Muscle layer of duodenum (tissue), 2 donors: ENCODE measurements at regions not wholly inside any gene's neighbourhood (a gene's known extent, or its start where the extent isn't known, plus 50 kb on each side); places are given as distances from the start of the nearest gene placed in this dataset.
"Not testable (repeated sequence)": the region's sequence is repeated elsewhere in the genome, so short reads cannot be mapped to it uniquely, and the experiment has no call there.

Experiments used
- H3K27ac ChIP-seq: one replicate; pipeline ENCODE4 v1.7.0; 2013; ENCODE audit warnings: mild to moderate bottlenecking, low read length
- H3K27me3 ChIP-seq: one replicate; pipeline ENCODE4 v1.7.0; 2013; ENCODE audit warnings: low read depth, mild to moderate bottlenecking, control low read depth, low read length
- H3K36me3 ChIP-seq, 2 donors: one replicate each; pipeline ENCODE4 v1.7.0; 2013; ENCODE audit warnings: low read length in 2 of 2, control low read depth in 1 of 2, mild to moderate bottlenecking in 1 of 2; ENCODE audit not compliant: insufficient read depth in 2 of 2, control insufficient read depth in 1 of 2
- H3K4me1 ChIP-seq, 2 donors: one replicate each; pipeline ENCODE4 v1.7.0; 2013; ENCODE audit warnings: low read length in 2 of 2, mild to moderate bottlenecking in 2 of 2, control low read depth in 1 of 2, moderate library complexity in 1 of 2; ENCODE audit not compliant: insufficient read depth in 2 of 2, control insufficient read depth in 1 of 2
- H3K4me3 ChIP-seq, 2 donors: one replicate each; pipeline ENCODE4 v1.7.0; 2013; ENCODE audit warnings: low read length in 2 of 2, low read depth in 1 of 2, mild to moderate bottlenecking in 1 of 2
- H3K9me3 ChIP-seq, 2 donors: one replicate each; pipeline ENCODE4 v1.7.0; 2013; ENCODE audit warnings: low read length in 2 of 2, control low read depth in 1 of 2, mild to moderate bottlenecking in 1 of 2; ENCODE audit not compliant: control insufficient read depth in 1 of 2
- donor health status: healthy.

DNA sequence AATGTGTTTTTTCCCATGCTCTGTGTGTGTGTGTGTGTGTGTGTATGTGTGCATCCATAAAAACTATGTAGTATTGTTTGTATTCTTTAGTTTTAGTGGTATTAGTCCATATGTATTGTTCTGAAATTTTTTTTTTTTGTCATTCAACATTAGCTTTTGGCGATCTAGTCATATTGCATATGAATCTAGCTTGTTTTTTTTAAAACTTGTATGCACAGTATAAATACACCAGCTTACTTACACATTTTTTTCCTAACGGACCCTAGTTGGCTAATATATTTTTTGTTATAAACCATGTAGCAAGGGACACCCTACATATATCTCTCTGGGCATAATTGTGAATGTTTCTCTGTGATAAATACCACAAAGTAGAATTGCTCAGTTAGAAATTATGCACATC, 359.7 kb downstream of the SRGAP2C start:
- H3K27me3 ChIP-seq: no peaks in the 10 kb centered on the region
- H3K9me3 ChIP-seq: no peaks in the 10 kb centered on the region
- no peaks in the 10 kb centered on the region for H3K4me1 ChIP-seq
- no peak overlapping the region for H3K4me3 ChIP-seq
- H3K36me3 ChIP-seq: no peaks in the 10 kb centered on the region
- H3K27ac ChIP-seq: no peak overlapping the region

DNA sequence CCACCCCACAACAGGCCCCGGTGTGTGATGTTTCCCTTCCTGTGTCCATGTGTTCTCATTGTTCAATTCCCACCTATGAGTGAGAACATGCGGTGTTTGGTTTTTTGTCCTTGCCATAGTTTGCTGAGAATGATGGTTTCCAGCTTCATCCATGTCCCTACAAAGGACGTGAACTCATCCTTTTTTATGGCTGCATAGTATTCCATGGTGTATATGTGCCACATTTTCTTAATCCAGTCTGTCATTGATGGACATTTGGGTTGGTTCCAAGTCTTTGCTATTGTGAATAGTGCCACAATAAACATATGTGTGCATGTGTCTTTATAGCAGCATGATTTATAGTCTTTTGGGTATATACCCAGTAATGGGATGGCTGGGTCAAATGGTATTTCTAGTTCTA, 361.1 kb downstream of the SRGAP2C start:
- not testable (repeated sequence) for H3K4me1 ChIP-seq, H3K36me3 ChIP-seq, H3K27me3 ChIP-seq, H3K4me3 ChIP-seq, H3K9me3 ChIP-seq, H3K27ac ChIP-seq

DNA sequence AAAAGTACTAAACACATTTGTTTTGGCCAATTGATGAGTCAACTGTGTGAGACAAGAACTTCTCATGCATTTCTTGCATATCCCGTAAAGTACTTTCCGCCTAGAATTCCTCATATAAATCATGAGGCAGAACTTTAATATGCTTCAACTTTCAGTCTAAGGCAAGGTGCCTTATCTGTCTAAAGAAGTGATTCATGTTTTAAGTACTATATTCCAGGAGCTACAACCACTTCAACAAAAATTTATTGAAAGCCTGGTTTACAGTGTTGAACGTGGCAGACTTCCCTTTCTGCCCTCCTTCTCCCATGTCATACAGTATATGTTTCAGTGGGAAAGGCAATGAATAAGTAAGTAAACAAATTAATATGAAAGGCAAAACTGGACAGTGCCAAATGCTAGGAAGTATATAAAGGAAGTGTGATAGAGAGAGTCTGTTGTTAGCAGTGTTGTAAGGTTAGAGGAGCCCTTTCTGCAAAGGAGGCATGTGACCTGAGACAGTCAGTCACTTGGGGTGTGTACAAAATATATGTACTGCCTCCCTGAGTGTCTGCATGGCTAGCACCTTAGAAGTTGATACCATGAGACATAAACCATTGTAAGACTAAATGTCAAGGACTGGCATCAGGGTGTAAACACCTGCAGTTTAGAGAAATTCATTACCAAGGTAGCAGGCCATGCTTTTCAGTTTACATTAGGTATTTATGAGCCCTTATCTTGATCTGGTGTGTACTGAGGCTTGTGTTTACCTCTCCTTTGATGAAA, 362.2 kb downstream of the SRGAP2C start:
- Histone ChIP-seq H3K36me3 (no peaks in the 10 kb centered on the region), H3K4me3 (no peak overlapping the region), H3K9me3 (no peaks in the 10 kb centered on the region), H3K27me3 (no peaks in the 10 kb centered on the region), H3K4me1 (no peaks in the 10 kb centered on the region), H3K27ac (no peak overlapping the region)

DNA sequence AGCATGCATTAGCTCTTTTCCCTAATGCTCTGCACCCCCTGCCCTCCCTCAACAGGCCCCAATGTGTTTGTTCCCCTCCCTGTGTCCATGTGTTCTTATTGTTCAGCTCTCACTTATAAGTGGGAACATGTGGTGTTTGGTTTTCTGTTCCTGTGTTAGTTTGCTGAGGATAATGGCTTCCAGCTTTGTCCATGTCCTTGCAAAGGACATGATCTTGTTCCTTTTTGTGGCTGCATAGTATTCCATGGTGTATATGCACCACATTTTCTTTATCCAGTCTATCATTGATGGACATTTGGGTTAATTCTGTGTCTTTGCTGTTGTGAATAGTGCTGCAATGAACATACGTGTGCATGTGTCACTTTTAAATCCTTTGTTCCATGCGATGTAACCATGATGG, 363.0 kb downstream of the SRGAP2C start:
- H3K36me3 ChIP-seq, H3K27ac ChIP-seq: not testable (repeated sequence)

DNA sequence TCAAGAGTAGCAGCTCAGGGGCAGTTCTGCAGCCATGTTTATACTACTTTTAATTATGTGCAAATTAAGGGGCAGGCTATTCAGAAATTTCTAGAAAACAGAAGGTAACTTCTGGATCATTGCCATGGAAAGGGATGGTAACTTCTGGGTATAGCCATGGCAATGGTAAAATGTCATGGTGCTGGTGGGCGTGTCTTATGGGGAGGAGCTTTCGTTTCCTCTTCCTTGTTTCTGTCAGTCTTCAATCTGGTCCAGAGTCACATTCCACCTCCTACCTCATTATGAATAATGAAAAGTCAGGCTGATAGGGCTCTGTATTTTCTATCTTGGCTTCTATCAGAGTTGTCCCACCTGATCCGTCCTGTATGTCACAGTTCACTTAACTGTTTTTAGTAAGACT, 366.0 kb downstream of the SRGAP2C start:
- not testable (repeated sequence) for H3K9me3 ChIP-seq, H3K36me3 ChIP-seq, H3K27ac ChIP-seq, H3K4me1 ChIP-seq, H3K4me3 ChIP-seq, H3K27me3 ChIP-seq

More for the DNA sequence above, 363.0 kb downstream of the SRGAP2C start:
- not testable (repeated sequence) for H3K4me3 ChIP-seq, H3K4me1 ChIP-seq, H3K9me3 ChIP-seq, H3K27me3 ChIP-seq

DNA sequence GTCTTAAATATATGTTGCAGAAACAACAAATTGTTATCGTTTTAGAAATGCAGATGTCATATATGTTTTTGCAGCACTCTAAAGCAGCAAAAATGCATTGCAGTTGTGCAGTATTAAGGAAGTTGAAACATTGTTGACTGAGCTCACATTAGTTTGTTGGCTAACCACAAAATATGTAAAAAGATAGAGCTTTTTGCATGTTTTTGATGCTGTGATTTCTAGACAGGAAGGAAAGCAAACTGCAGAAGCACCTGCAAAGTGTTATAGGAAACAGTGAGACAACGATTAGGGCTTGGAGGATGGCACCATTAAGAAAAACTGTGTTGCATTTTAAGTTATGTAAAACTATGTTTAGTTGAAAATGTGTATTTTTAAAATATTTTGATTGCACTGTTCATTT, 366.7 kb downstream of the SRGAP2C start:
- not testable (repeated sequence) for H3K4me3 ChIP-seq, H3K27ac ChIP-seq, H3K9me3 ChIP-seq, H3K36me3 ChIP-seq, H3K27me3 ChIP-seq, H3K4me1 ChIP-seq

DNA sequence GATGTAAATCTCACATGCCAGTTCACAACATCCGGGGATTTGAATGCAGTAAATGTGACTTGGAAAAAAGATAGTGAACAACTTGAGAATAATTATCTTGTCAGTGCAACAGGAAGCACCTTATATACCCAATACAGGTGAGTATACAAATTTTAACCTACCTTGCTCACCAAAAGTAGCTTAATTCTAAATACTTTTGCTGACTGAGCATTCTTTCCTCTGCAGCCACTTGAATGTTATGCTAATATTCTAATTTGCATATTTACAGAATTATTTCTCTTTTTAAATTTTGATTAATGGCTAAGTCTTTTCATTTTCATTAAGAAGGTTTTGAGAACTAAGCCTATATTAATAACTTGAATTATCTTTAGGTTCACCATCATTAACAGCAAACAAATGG, 371.8 kb downstream of the SRGAP2C start:
- H3K27ac ChIP-seq, H3K4me1 ChIP-seq, H3K9me3 ChIP-seq, H3K36me3 ChIP-seq, H3K27me3 ChIP-seq, H3K4me3 ChIP-seq: not testable (repeated sequence)

DNA sequence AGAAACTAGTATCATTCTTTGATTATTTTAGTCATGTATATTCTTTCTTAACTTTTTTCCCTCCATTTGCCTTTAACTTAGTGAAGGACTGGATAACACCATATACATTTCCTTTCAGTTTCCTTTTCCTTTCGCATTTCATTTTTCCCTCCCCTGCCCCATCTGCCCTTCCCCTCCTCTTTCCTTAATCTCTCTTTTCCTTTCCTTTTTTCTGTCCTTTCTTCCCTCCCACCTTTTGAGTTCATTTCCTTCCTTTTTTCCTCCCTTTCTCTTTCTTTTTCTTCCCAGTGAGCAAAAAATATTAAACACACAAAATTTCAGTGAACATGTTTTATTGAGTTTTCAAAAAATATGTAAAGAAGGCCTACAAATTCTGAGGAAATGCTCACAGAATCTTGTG, 373.3 kb downstream of the SRGAP2C start:
- not testable (repeated sequence) for H3K27me3 ChIP-seq, H3K4me3 ChIP-seq, H3K36me3 ChIP-seq, H3K4me1 ChIP-seq, H3K9me3 ChIP-seq, H3K27ac ChIP-seq

DNA sequence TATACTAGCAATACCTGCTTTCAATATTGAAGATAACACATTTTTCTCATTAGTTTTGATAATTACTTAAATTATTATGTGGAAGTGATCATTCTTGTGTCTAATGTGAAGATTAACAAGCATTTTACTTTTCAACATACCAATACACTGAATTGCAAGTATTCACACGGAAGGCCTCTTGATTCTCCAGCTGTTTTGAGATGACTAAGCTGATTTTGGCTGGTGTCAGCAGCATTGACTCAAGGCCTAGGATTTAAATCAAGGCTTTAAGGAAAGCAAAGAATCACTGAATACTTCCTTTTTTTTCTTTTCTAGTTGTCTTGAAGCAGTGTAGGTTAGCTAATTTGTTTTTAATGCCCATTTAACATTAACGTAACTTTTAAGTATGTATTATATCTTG, 373.7 kb downstream of the SRGAP2C start:
- H3K27ac ChIP-seq: no peak overlapping the region
- H3K4me1 ChIP-seq: no peaks in the 10 kb centered on the region
- H3K9me3 ChIP-seq: no peaks in the 10 kb centered on the region
- no peak overlapping the region for H3K4me3 ChIP-seq
- H3K36me3 ChIP-seq: no peaks in the 10 kb centered on the region
- no peaks in the 10 kb centered on the region for H3K27me3 ChIP-seq

DNA sequence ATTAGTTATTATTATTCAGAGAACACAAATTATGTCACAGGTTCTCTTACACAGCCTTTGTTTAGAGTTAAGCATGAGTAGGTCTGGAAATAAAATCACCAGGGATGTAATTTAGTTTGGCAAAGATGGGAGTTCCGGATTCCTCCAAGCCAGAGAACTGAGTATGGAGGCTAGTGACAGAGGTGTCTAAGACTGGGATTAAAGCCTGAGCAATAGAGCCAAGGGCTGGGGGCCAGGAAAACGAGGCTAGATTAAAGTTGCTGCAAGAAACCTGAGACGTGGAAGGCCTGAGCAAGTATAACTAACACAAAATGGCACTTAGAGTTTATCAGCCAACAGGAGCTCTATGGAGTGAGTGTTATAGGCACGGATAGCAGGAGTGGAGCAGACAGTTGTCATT, 381.6 kb downstream of the SRGAP2C start:
- Histone ChIP-seq H3K27ac (no peak overlapping the region), H3K36me3 (no peaks in the 10 kb centered on the region), H3K9me3 (no peaks in the 10 kb centered on the region), H3K27me3 (no peaks in the 10 kb centered on the region), H3K4me1 (no peaks in the 10 kb centered on the region), H3K4me3 (no peak overlapping the region)

DNA sequence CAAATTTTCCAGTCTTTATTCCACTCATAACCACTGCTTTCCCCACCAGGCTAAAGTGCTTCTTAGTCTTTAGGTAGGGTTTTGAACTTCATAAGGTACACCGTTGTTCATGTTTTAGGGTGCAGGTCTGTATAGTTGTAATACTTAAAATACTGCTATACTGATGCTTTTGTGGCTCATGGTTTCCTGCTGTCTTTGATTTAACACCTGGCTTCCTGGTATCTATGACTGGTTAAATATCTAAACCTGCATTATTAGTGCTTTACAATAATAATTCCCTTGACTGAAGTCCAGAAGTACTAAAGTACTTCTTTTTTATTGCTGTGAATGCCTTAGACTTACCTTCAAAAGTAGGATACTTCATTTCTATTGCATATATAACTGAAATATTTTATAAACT, 384.7 kb downstream of the SRGAP2C start:
- Histone ChIP-seq H3K9me3 (no peaks in the 10 kb centered on the region), H3K27me3 (no peaks in the 10 kb centered on the region), H3K4me1 (no peaks in the 10 kb centered on the region), H3K27ac (no peak overlapping the region), H3K4me3 (no peak overlapping the region), H3K36me3 (no peaks in the 10 kb centered on the region)

DNA sequence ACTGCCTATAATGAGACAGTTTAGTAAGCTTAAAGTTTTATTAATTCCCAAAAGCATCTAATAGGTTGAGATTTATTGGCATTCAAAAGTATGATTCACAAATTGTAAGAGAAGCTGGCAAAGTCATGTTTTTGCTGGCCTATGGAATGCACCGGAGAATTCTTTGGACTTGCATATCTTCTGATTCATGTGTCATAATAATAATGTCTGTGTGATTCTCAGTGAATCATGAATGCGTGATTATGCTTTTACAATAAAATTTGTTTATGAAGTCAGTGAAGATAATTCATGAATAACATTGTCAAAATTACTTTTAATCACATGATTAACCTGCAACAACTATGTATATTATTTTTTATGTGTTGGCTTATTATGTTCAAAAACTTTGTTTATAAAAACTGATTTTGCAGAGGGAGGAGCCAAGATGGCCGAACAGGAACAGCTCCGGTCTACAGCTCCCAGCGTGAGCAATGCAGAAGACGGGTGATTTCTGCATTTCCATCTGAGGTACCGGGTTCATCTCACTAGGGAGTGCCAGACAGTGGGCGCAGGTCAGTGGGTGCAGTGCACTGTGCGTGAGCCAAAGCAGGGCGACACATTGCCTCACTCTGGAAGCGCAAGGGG, 389.2 kb downstream of the SRGAP2C start:
- not testable (repeated sequence) for H3K9me3 ChIP-seq, H3K36me3 ChIP-seq, H3K4me1 ChIP-seq, H3K4me3 ChIP-seq, H3K27me3 ChIP-seq, H3K27ac ChIP-seq
